ENCODE measurements at regions not wholly inside any gene's neighbourhood (a gene's known extent, or its start where the extent isn't known, plus 50 kb on each side); places are given as distances from the start of the nearest gene placed in this dataset.

GRCh38 chr6:145036848-145037567 lies 698.3 kb downstream of the EPM2A start:
- DNase-seq (ENCODE audit: extremely low spot score, insufficient read length, low read depth) (no peak), FAIRE-seq (no peak)

DNA sequence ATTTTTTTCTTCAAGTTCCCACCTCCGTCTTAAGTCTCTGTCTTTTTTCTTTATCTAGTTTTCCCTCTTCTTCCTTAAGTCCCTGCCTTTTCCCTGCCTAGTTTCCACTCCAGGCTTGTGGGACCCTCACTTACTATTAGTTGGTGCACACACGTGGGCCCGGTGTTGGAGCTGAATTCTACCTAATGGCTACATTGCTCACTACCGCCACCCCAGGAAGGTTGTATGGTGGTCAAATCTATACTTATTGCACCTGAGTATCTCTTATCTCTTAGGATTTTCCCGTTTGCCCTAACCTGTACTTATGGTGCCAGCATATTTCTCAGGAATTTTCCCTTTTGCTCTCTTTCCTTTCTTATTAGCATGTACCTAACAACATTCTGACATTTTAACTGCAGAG lies 692.8 kb downstream of the EPM2A start:
- DNase-seq (ENCODE audit: extremely low spot score, insufficient read length, low read depth) = no peak
- FAIRE-seq = no peak

GRCh38 chr6:145043926-145044500 lies 691.3 kb downstream of the EPM2A start:
- no peak for FAIRE-seq
- no peak for DNase-seq (ENCODE audit: extremely low spot score, insufficient read length, low read depth)

DNA sequence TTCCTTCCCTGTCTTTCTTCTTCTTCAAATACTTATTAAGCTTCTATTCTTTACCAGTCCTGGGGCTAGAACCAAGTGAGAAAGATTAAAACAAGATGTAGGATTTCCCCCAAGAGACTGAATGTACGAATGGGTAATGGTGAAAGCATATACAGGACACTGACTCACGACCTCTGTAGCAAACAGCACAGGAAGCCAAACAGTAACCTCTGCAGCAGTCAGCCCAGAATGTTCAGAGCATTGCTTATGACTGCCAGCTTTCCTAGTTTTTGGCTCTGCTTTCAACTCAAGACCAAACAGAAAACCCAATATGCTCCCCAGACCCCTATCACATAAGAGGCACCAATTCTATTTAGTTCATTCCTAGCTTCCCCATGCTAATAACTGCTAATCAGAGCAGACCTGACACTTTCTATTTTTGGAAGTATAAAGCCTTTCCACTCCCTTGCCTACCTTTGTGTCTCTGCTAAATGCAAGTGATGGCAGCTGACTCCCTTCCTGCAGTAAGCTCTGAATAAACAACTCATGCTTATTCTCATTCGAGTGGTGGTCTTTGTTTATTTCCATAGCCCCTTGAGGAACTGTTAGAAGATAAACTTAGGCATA lies 690.6 kb downstream of the EPM2A start:
- DNase-seq (ENCODE audit: extremely low spot score, insufficient read length, low read depth) (no peak), FAIRE-seq (no peak)

DNA sequence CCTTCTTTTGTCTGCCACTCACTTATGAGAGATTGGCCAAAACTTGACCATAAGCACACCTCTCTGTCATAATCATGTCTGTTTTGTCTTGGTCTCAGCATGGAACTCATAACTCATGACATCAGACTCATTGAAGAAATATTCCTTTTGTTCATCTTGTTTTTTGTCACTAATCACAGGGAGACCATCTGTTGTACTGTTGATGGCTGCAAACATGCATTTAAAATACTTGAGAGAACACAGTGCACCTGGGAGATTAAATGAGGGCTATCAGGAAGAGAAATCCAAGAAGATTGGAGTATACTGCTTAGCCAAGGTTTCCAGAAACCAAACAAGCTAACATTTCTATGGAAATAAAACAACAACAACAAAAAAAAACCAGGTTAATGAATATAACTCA lies 689.7 kb downstream of the EPM2A start:
- FAIRE-seq = no peak

GRCh38 chr6:145047891-145048290 lies 687.4 kb downstream of the EPM2A start:
- no peak for DNase-seq (ENCODE audit: extremely low spot score, insufficient read length, low read depth)
- FAIRE-seq = no peak

More for the DNA sequence above, 689.7 kb downstream of the EPM2A start:
- no peak for DNase-seq (ENCODE audit: extremely low spot score, insufficient read length, low read depth)

DNA sequence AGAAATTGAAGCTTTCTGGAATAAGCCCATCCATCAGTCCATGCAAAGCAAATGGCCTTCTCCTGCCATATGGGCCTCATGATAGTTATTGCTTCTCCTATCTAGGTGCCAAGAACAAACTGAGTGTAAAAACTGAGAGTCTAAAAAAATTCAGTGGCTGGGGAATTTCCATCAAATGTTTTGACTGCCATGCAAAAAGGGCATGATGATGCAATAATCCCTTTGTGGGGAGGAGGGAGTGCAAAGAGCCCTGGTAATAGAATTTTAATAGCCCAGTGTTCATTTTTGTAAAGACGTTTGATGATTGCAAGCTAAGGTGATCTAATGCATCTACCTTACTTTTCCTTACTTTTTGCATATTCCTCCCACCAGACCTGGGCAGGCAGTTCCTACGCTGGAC lies 683.7 kb downstream of the EPM2A start:
- DNase-seq (ENCODE audit: extremely low spot score, insufficient read length, low read depth) (no peak), FAIRE-seq (no peak)

DNA sequence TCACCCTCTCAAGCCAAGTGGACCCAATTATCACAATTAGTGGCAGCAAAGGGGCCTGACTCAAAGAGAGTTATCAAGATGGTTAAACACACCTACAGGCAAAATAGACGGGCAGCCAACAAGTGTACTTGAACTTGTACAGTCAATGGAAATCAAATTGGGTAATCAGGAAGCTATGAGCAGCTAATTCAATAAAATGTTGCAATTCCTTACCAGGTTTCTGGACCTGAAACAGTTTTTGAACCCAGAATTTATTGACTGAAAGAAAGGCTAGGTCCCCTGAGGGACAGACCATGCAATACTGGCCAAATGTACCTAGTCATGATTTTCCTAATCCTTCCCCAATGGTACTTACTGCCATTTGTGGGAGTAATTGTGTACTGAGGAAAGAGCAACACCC lies 679.8 kb downstream of the EPM2A start:
- FAIRE-seq (no peak), DNase-seq (ENCODE audit: extremely low spot score, insufficient read length, low read depth) (no peak)

- DNase-seq (ENCODE audit: extremely low spot score, insufficient read length, low read depth) = no peak
- FAIRE-seq = no peak
Measured at GRCh38 chr6:145060714-145061113, 674.6 kb downstream of the EPM2A start.

DNA sequence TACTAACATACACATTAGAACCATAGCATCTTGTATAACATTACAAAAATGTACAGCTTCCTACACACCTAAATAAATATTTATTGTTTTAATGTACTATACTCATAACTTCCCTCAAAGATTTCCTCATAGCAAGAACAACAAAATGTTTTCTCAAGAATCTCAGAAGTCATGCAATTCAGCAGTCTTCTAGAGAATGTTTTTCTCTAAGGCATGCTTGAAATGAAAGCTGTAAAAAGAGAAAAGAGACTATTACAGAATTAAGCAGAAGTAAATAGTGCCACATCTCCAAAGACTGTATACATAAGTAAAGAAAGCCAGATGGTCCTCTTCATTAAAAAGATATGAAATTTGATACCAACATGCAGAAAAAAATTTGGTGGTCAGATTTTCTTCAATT lies 672.2 kb downstream of the EPM2A start:
- FAIRE-seq (no peak), DNase-seq (ENCODE audit: extremely low spot score, insufficient read length, low read depth) (no peak)

DNA sequence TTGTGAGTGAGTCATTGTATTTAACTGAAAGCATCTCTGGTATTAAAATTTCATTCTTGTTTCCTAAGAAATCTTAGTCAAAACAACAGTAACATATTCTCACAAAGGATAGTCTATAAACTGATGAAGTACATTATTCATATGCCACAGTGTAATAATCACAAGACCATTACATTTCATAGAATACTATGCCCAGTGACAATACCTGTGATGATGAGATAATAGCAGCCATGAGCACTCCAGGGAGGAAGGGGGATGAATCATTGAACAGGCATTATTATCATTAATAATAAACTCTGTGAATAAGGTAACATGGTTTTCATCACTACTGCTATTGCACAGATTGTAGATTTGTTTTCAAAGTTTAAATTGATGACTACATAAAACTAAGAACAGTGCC lies 667.9 kb downstream of the EPM2A start:
- FAIRE-seq (no peak), DNase-seq (ENCODE audit: extremely low spot score, insufficient read length, low read depth) (no peak)

DNA sequence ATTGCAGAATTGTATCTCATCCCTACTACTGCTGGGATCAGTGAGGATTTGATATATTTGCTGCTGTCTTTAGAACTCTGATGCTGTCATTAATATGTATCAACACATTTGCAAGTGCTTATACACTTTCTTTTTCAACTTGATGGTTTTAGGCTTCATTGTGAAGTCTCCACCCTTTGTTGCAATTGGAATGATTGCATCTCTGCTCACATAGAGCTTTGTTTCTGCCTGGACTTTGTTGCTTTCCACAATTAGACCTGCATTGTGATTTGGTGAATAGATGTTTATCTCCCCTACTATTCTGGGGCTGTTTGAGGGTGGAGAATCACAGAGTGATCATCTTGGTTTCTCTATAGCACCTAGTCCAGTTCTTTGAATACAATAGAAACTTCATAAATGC lies 666.7 kb downstream of the EPM2A start:
- no peak for DNase-seq (ENCODE audit: extremely low spot score, insufficient read length, low read depth)
- no peak for FAIRE-seq

DNA sequence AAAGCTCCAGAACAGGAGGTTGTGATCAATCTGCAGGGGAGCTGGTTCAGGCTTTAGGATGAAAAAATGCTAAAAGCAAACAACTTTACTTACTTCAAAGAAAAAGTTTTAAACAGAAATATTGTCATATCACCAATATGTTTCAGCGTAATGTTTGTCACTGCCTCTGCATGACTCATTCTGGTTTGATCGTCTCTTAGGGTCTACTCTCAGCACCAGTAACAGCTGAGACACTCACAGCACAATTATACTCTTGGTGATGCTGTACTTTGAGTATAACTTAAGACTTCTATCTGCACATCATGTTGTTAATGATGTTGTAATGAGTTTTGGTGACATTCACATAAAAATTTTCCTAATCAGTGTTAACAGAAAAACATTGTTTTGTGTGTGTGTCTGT lies 665.4 kb downstream of the EPM2A start:
- FAIRE-seq (no peak), DNase-seq (ENCODE audit: extremely low spot score, insufficient read length, low read depth) (no peak)

DNA sequence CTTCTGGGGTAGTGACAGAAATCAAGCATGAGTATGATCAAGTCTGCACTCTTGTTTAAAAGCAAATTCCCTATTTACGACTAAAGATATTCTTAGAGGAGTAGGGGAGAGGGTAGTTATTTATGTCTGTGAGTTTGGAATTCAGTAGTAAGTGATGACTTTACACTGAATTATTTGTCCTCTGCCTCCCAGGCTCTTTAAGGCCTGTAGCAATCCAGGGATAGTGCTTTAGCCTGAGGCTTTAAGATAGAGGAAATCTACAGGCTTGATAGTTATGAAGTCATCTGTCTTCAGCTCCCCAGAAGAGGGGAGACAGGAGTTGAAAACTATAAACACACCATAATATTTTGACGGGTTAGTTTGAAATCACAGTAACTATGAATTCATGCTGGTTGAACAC lies 664.5 kb downstream of the EPM2A start:
- no peak for DNase-seq (ENCODE audit: extremely low spot score, insufficient read length, low read depth)
- no peak for FAIRE-seq

DNA sequence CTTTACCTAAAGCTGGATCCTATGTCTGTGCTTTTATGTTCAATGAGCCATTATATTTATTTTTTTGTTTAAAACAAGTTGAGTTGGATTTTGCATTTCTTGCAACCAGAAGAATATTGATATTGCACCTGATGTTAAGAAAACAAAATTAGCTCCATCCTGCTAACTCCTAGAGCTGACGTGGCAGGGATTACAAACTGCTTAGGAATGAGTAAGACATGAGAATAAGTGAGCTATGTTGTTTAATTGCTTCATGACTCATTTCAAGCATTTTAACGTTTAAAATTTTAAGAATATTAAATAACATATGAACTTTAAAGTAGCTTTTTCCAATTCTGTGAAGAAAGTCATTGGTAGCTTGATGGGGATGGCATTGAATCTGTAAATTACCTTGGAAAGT lies 663.5 kb downstream of the EPM2A start:
- FAIRE-seq = no peak
- no peak for DNase-seq (ENCODE audit: extremely low spot score, insufficient read length, low read depth)

- DNase-seq (ENCODE audit: extremely low spot score, insufficient read length, low read depth) = no peak
- no peak for FAIRE-seq
Measured at GRCh38 chr6:145073811-145074210, 661.5 kb downstream of the EPM2A start.

DNA sequence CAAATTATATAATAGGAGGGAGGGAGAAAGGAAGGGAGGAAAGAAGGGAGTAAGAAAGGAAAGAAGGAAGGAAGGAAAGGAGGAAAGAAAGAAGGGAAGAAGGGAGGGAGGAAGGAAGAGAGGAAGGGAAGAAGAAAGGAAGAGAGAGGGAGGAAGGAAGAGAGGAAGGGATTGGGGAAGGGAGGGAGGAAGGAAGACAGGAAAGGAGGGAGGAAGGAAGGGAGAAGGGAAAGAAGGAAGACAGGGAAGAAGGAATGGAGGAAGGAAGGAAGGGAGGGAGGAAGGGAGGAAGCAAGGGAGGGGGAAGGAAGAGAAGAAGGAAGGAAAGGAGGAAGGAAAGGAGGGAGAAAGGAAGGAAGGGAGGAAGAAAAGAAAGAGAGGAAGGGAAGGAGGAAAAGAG lies 660.5 kb downstream of the EPM2A start:
- FAIRE-seq (no peak), DNase-seq (ENCODE audit: extremely low spot score, insufficient read length, low read depth) (no peak)

DNA sequence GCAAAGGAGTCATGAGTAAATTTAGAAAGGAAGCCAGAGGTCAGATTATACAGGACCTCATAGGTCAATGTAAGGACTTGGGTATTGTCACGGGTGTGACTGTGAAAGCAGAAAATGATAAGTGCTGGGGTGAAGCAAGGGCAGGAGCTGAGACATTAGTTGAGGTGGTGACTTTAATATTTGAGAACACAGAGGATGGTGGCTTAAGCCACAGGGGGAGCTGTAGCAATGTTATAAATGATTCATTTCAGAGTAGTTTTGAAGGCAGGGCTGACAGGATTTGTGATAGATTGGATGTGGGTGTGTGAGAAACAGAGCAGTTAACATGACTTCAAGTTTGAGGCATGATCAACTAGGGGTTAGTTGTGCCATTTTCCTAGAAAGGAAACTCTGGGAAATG lies 659.9 kb downstream of the EPM2A start:
- DNase-seq (ENCODE audit: extremely low spot score, insufficient read length, low read depth) (no peak), FAIRE-seq (no peak)

DNA sequence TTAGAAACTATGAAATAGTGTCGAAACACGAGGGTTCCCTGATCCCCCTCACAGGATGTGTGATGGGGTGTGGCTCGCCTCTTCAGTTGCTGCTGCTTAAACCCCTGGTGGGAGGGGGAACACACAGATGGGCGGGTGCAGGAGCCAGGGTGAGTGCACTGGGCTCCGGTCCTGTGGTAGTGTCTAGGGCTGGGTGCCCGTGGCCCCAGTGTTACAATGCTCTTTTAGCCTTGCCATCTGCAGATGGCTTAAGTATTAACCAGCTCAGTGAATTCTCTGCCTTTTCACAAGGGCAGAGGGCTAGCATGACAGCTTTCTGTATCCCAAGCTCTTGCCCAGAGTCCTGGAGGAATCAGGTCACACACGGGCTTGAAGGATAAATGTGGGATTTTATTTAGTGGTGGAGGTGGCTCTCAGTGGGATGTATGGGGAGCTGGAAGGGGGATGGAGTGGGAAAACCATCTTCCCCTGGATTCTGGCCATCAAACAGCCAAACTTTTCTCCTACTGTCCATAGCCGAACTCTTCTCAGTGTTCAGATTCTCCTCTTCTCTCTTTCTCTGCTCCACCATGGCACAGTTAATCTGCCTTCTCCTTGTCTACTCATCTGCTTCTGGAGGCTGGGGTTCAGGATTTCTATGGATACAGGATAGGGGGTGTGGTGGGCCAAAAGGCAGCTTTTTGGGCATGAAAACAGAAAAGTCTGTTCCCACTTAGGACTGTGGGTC lies 659.0 kb downstream of the EPM2A start:
- FAIRE-seq = no peak
- no peak for DNase-seq (ENCODE audit: extremely low spot score, insufficient read length, low read depth)

GRCh38 chr6:145077382-145077781 lies 657.9 kb downstream of the EPM2A start:
- DNase-seq (ENCODE audit: extremely low spot score, insufficient read length, low read depth) (no peak), FAIRE-seq (no peak)

- FAIRE-seq = no peak
- DNase-seq (ENCODE audit: extremely low spot score, insufficient read length, low read depth) = no peak
Measured at GRCh38 chr6:145080651-145081050, 654.7 kb downstream of the EPM2A start.
